ENCODE measurements at regions not wholly inside any gene's neighbourhood (a gene's known extent, or its start where the extent isn't known, plus 50 kb on each side); places are given as distances from the start of the nearest gene placed in this dataset.

- TF ChIP-seq REST (IDR thresholded peaks at IDR 0.05; ENCODE audit: insufficient read depth in 1 of 2, low read depth in 2 of 2, low read length in 1 of 2), result no peak
- no peak for TF ChIP-seq CTCF (IDR thresholded peaks at IDR 0.05)
- no peak for TF ChIP-seq SIN3A (IDR thresholded peaks at IDR 0.05; ENCODE audit: borderline replicate concordance, insufficient read depth, low read depth, low read length)
Measured at GRCh38 chr10:4041635-4042034, 256.6 kb upstream of the KLF6 start.

All from Panc1 (cell line).